HEK293T (cell line): ENCODE measurements at regions not wholly inside any gene's neighbourhood (a gene's known extent, or its start where the extent isn't known, plus 50 kb on each side); places are given as distances from the start of the nearest gene placed in this dataset.

ENCODE experiments used
- CTCF ChIA-PET: fragments of 350-600 bp; formaldehyde crosslinking; extraction: SDS; loops from one replicate; lab custom pipeline; 2021; ENCODE audit warnings: antibody characterized with exemption, inconsistent platforms; lab: Yijun Ruan, JAX
- POLR2A ChIA-PET: fragments of 350-600 bp; formaldehyde crosslinking; extraction: SDS; loops from one replicate; lab custom pipeline; 2020; ENCODE audit warnings: antibody characterized with exemption, inconsistent platforms; lab: Yijun Ruan, JAX
- DNase-seq: peaks from one replicate; pipeline ENCODE4 v3.0.0; 2012; ENCODE audit warnings: mixed read lengths; ENCODE audit errors: extremely low spot score
- ARNT ChIP-seq: fragments of 450-650 bp; IDR thresholded peaks from 2 replicates; pipeline ENCODE4 v1.6.1; 2017; ENCODE audit warnings: mild to moderate bottlenecking
- BHLHE40 ChIP-seq: fragments of 450-650 bp; IDR thresholded peaks from 2 replicates; pipeline ENCODE4 v1.6.1; 2016; ENCODE audit warnings: mild to moderate bottlenecking, moderate library complexity, borderline replicate concordance
- CTBP1 ChIP-seq: fragments of 450-650 bp; IDR thresholded peaks from 2 replicates; pipeline ENCODE4 v1.6.1; 2016; ENCODE audit warnings: borderline replicate concordance
- ELF4 ChIP-seq: fragments of 450-650 bp; IDR thresholded peaks from 2 replicates; pipeline ENCODE4 v1.6.1; 2017; ENCODE audit warnings: antibody characterized with exemption
- FOXA1 ChIP-seq: fragments of 450-650 bp; IDR thresholded peaks from 2 replicates; pipeline ENCODE4 v1.6.1; 2016; ENCODE audit warnings: mild to moderate bottlenecking
- FOXK2 ChIP-seq: fragments of 450-650 bp; IDR thresholded peaks from 2 replicates; pipeline ENCODE4 v1.6.1; 2016; ENCODE audit warnings: mild to moderate bottlenecking
- FOXM1 ChIP-seq: fragments of 450-650 bp; IDR thresholded peaks from 2 replicates; pipeline ENCODE4 v1.6.1; 2017; ENCODE audit warnings: mild to moderate bottlenecking, borderline replicate concordance
- HDGF ChIP-seq: fragments of 450-650 bp; IDR thresholded peaks from 2 replicates; pipeline ENCODE4 v1.6.1; 2017; ENCODE audit warnings: antibody characterized with exemption, borderline replicate concordance
- L3MBTL2 ChIP-seq: fragments of 450-650 bp; conservative IDR thresholded peaks from 2 replicates; pipeline ENCODE4 v1.6.1; 2016; ENCODE audit warnings: mild to moderate bottlenecking
- LEF1 ChIP-seq: fragments of 450-650 bp; IDR thresholded peaks from 2 replicates; pipeline ENCODE4 v1.6.1; 2017; ENCODE audit warnings: mild to moderate bottlenecking, borderline replicate concordance
- NFRKB ChIP-seq: fragments of 450-650 bp; IDR thresholded peaks from 2 replicates; pipeline ENCODE4 v1.6.1; 2016; ENCODE audit warnings: mild to moderate bottlenecking, moderate library complexity
- PKNOX1 ChIP-seq: fragments of 450-650 bp; IDR thresholded peaks from 2 replicates; pipeline ENCODE4 v1.6.1; 2016
- SP1 ChIP-seq: fragments of 450-650 bp; IDR thresholded peaks from 2 replicates; pipeline ENCODE4 v1.6.1; 2017
- SUZ12 ChIP-seq: fragments of 450-650 bp; IDR thresholded peaks from 2 replicates; pipeline ENCODE4 v1.6.1; 2016; ENCODE audit warnings: mild to moderate bottlenecking
- TARDBP ChIP-seq: fragments of 450-650 bp; IDR thresholded peaks from 2 replicates; pipeline ENCODE4 v1.6.1; 2016
- ZNF384 ChIP-seq: fragments of 450-650 bp; IDR thresholded peaks from 2 replicates; pipeline ENCODE4 v1.6.1; 2016

GRCh38 chr15:94815110-94815731, 583.9 kb downstream of the MCTP2 start:
- TF ChIP-seq HDGF: no peak
- no peak for TF ChIP-seq SUZ12
- no peak for TF ChIP-seq FOXK2
- no peak for TF ChIP-seq LEF1
- TF ChIP-seq NFRKB: no peak
- TF ChIP-seq SP1: no peak
- TF ChIP-seq PKNOX1: no peak
- TF ChIP-seq BHLHE40: no peak
- no peak for TF ChIP-seq ELF4
- CTCF ChIA-PET: no interaction called here
- POLR2A ChIA-PET: no interaction called here
- DNase-seq: no peak

- no peak for TF ChIP-seq LEF1
- TF ChIP-seq NFRKB: no peak
- no peak for TF ChIP-seq ZNF384
- TF ChIP-seq SP1: no peak
- no peak for TF ChIP-seq ELF4
- TF ChIP-seq PKNOX1: no peak
- TF ChIP-seq CTBP1: no peak
- no peak for TF ChIP-seq HDGF
- no peak for TF ChIP-seq L3MBTL2
- no peak for TF ChIP-seq SUZ12
- CTCF ChIA-PET: no interaction called here
- POLR2A ChIA-PET: no interaction called here
- no peak for DNase-seq
Observed at GRCh38 chr15:94815914-94816313, 584.6 kb downstream of the MCTP2 start.

- ChIA-PET CTCF (no interaction called here), POLR2A (no interaction called here)
- no peak for DNase-seq
- TF ChIP-seq CTBP1: no peak
- no peak for TF ChIP-seq ZNF384
- TF ChIP-seq NFRKB: no peak
- TF ChIP-seq FOXA1: no peak
- TF ChIP-seq FOXM1: no peak
- no peak for TF ChIP-seq BHLHE40
- TF ChIP-seq PKNOX1: no peak
- no peak for TF ChIP-seq HDGF
- TF ChIP-seq FOXK2: no peak
- no peak for TF ChIP-seq ELF4
- TF ChIP-seq L3MBTL2: no peak
- TF ChIP-seq ARNT: no peak
- TF ChIP-seq SP1: no peak
- no peak for TF ChIP-seq SUZ12
- TF ChIP-seq TARDBP: no peak
- TF ChIP-seq LEF1: no peak
Observed at GRCh38 chr15:94829887-94830884, 598.8 kb downstream of the MCTP2 start.

DNA sequence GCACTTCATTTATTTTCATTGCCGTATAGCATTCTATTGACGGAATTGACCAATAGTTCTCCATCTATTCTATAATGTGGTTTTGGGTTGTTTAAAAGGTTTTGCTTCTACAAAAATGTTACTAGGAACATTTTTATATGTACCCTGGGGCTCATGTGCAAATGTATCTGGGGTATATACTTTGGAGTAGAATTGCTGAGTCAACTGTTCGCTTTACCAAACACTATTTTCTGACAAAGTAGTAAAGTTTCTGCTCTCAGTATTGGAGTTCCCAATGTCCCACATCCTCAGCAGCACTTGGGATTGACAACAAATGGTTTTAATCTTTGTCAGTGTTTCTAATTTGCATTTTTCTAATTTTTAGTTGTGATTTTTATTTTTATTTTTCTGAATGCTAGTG, 602.6 kb downstream of the MCTP2 start:
- POLR2A ChIA-PET: no interaction called here
- CTCF ChIA-PET: no interaction called here
- no peak for DNase-seq
- no peak for TF ChIP-seq LEF1
- TF ChIP-seq ZNF384: no peak
- no peak for TF ChIP-seq ARNT
- TF ChIP-seq NFRKB: no peak
- TF ChIP-seq FOXK2: no peak
- no peak for TF ChIP-seq FOXM1
- no peak for TF ChIP-seq SUZ12
- no peak for TF ChIP-seq L3MBTL2

DNA sequence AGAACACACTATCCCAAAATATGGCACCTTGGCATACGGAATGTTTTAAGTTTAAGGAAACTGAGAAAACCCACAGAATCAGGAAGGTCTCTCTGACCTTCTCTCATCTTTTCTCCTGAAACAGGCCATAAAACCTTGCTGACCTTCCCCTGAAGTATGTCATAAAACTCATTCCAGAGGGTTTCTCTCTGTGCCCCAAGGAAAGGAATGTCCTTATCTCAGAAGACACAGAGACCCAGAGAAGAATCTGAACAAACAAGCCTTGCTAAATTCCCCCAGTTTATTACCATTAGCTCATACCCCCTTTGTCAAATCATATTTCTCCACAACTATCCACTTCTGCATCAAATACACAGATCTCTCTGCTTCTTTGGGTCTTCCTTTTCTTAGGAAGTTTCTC, 603.1 kb downstream of the MCTP2 start:
- POLR2A ChIA-PET: no interaction called here
- DNase-seq: no peak
- no peak for TF ChIP-seq TARDBP
- no peak for TF ChIP-seq LEF1
- TF ChIP-seq L3MBTL2: no peak
- TF ChIP-seq SP1: no peak
- TF ChIP-seq ARNT: no peak
- TF ChIP-seq SUZ12: no peak
- TF ChIP-seq CTBP1: no peak
- no peak for TF ChIP-seq ELF4
- CTCF ChIA-PET: no interaction called here

DNA sequence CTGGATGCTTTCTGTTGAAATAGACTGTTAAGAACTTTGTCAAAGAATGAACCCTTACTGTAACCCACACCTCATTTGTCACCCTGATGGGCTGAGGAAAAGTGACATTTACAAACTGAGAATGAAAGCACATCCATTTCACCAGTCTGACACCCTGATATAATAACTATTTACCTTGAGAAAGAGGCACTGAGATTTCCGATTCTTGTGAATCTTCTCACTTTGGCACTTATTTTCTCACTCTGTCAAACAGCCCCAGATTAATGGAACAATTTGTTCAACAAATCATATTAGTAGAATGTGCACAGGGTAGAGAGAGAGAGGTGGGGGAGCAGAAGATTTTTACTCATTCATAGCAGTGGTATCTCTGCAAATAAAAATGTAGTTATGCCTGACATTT, 606.9 kb downstream of the MCTP2 start:
- DNase-seq: no peak
- TF ChIP-seq TARDBP: no peak
- TF ChIP-seq LEF1: no peak
- no peak for TF ChIP-seq CTBP1
- no peak for TF ChIP-seq ELF4
- no peak for TF ChIP-seq SUZ12
- TF ChIP-seq L3MBTL2: no peak
- ChIA-PET CTCF (no interaction called here), POLR2A (no interaction called here)
